ENCODE measurements at regions not wholly inside any gene's neighbourhood (a gene's known extent, or its start where the extent isn't known, plus 50 kb on each side); places are given as distances from the start of the nearest gene placed in this dataset.
"Not testable (repeated sequence)": the region's sequence is repeated elsewhere in the genome, so short reads cannot be mapped to it uniquely, and the experiment has no call there.

- no peak for DNase-seq
- TF ChIP-seq GATA1 (IDR thresholded peaks at IDR 0.05; ENCODE audit: low read depth, low read length) (no peak), POLR2A (IDR thresholded peaks at IDR 0.05; ENCODE audit: low read length) (no peak)
These were observed 322.0 kb upstream of the MIR17HG start for GRCh38 chr13:91025442-91025841.

- TF ChIP-seq POLR2A (IDR thresholded peaks at IDR 0.05; ENCODE audit: low read length) = no peak
- TF ChIP-seq GATA1 (IDR thresholded peaks at IDR 0.05; ENCODE audit: low read depth, low read length) = no peak
- no peak for DNase-seq
These were observed 316.0 kb upstream of the MIR17HG start for GRCh38 chr13:91031508-91031907.

- no peak for DNase-seq
- TF ChIP-seq GATA1 (IDR thresholded peaks at IDR 0.05; ENCODE audit: low read depth, low read length) = no peak
- TF ChIP-seq POLR2A (IDR thresholded peaks at IDR 0.05; ENCODE audit: low read length) = no peak
These were observed 315.4 kb upstream of the MIR17HG start for GRCh38 chr13:91032104-91032503.

- no peak for TF ChIP-seq GATA1 (IDR thresholded peaks at IDR 0.05; ENCODE audit: low read depth, low read length)
- TF ChIP-seq POLR2A (IDR thresholded peaks at IDR 0.05; ENCODE audit: low read length) = no peak
- DNase-seq = no peak
These were observed 310.6 kb upstream of the MIR17HG start for GRCh38 chr13:91036886-91037285.

- TF ChIP-seq POLR2A (IDR thresholded peaks at IDR 0.05; ENCODE audit: low read length) (no peak), GATA1 (IDR thresholded peaks at IDR 0.05; ENCODE audit: low read depth, low read length) (no peak)
- DNase-seq = no peak
These were observed 304.6 kb upstream of the MIR17HG start for GRCh38 chr13:91042870-91043269.

GRCh38 chr13:91045351-91046034 is 302.0 kb upstream of the MIR17HG start:
- TF ChIP-seq POLR2A (IDR thresholded peaks at IDR 0.05; ENCODE audit: low read length) = no peak
- no peak for TF ChIP-seq GATA1 (IDR thresholded peaks at IDR 0.05; ENCODE audit: low read depth, low read length)
- DNase-seq = peak; percentile 1 to 6

GRCh38 chr13:91046715-91047327 is 300.7 kb upstream of the MIR17HG start:
- TF ChIP-seq GATA1 (IDR thresholded peaks at IDR 0.05; ENCODE audit: low read depth, low read length) (no peak), POLR2A (IDR thresholded peaks at IDR 0.05; ENCODE audit: low read length) (no peak)
- DNase-seq = no peak

- DNase-seq = no peak
- no peak for TF ChIP-seq POLR2A (IDR thresholded peaks at IDR 0.05; ENCODE audit: low read length)
These were observed 296.5 kb upstream of the MIR17HG start for GRCh38 chr13:91050970-91051369.

- TF ChIP-seq POLR2A (IDR thresholded peaks at IDR 0.05; ENCODE audit: low read length) (no peak), GATA1 (IDR thresholded peaks at IDR 0.05; ENCODE audit: low read depth, low read length) (no peak)
- DNase-seq = no peak
These were observed 294.6 kb upstream of the MIR17HG start for GRCh38 chr13:91052876-91053275.

GRCh38 chr13:91053318-91054065 is 294.0 kb upstream of the MIR17HG start:
- no peak for DNase-seq
- TF ChIP-seq POLR2A (IDR thresholded peaks at IDR 0.05; ENCODE audit: low read length) (no peak), GATA1 (IDR thresholded peaks at IDR 0.05; ENCODE audit: low read depth, low read length) (no peak)

GRCh38 chr13:91054902-91055301 is 292.6 kb upstream of the MIR17HG start:
- no peak for DNase-seq
- TF ChIP-seq POLR2A (IDR thresholded peaks at IDR 0.05; ENCODE audit: low read length) (no peak), GATA1 (IDR thresholded peaks at IDR 0.05; ENCODE audit: low read depth, low read length) (no peak)

- DNase-seq = no peak
These were observed 290.7 kb upstream of the MIR17HG start for GRCh38 chr13:91056746-91057145.

GRCh38 chr13:91057507-91057906 is 290.0 kb upstream of the MIR17HG start:
- DNase-seq = not testable (repeated sequence)

More at GRCh38 chr13:91056746-91057145, 290.7 kb upstream of the MIR17HG start:
- TF ChIP-seq GATA1 (IDR thresholded peaks at IDR 0.05; ENCODE audit: low read depth, low read length) = no peak
- TF ChIP-seq POLR2A (IDR thresholded peaks at IDR 0.05; ENCODE audit: low read length) = no peak

- peak; percentile 2 to 6 for DNase-seq
- TF ChIP-seq GATA1 (IDR thresholded peaks at IDR 0.05; ENCODE audit: low read depth, low read length) (no peak), POLR2A (IDR thresholded peaks at IDR 0.05; ENCODE audit: low read length) (no peak)
These were observed 289.4 kb upstream of the MIR17HG start for GRCh38 chr13:91058066-91058465.

- TF ChIP-seq GATA1 (IDR thresholded peaks at IDR 0.05; ENCODE audit: low read depth, low read length) (no peak), POLR2A (IDR thresholded peaks at IDR 0.05; ENCODE audit: low read length) (no peak)
- DNase-seq = no peak
These were observed 288.6 kb upstream of the MIR17HG start for GRCh38 chr13:91058919-91059318.

Measured in erythroblast (primary cell).